Activated T-helper 17 cell treated with anti-CD3 and anti-CD28 coated beads, Interleukin-2, amount 50 U/mL, for 72 hours (primary cell): ENCODE measurements at regions not wholly inside any gene's neighbourhood (a gene's known extent, or its start where the extent isn't known, plus 50 kb on each side); places are given as distances from the start of the nearest gene placed in this dataset.
"Not testable (repeated sequence)": the region's sequence is repeated elsewhere in the genome, so short reads cannot be mapped to it uniquely, and the experiment has no call there.

Experiments
- ATAC-seq: fragments of 150-1000 bp; cut with Tn5 transposase; replicated peaks from 2 replicates; pipeline ENCODE4 v1.10.0; 2021; ENCODE audit warnings: mild to moderate bottlenecking, moderate library complexity
- H3K27ac Mint-ChIP-seq: one replicate; pipeline ENCODE4 v1.8.0; 2022; ENCODE audit warnings: mixed read lengths
- H3K27me3 Mint-ChIP-seq: one replicate; pipeline ENCODE4 v1.8.0; 2022; ENCODE audit warnings: mixed read lengths
- H3K36me3 Mint-ChIP-seq: one replicate; pipeline ENCODE4 v1.8.0; 2022; ENCODE audit warnings: low read depth, mild to moderate bottlenecking, mixed read lengths
- H3K4me1 Mint-ChIP-seq: one replicate; pipeline ENCODE4 v1.8.0; 2022; ENCODE audit warnings: mixed read lengths
- H3K4me3 Mint-ChIP-seq: one replicate; pipeline ENCODE4 v1.8.0; 2022; ENCODE audit warnings: mild to moderate bottlenecking, mixed read lengths
- H3K9me3 Mint-ChIP-seq: one replicate; pipeline ENCODE4 v1.8.0; 2022; ENCODE audit warnings: mixed read lengths

DNA sequence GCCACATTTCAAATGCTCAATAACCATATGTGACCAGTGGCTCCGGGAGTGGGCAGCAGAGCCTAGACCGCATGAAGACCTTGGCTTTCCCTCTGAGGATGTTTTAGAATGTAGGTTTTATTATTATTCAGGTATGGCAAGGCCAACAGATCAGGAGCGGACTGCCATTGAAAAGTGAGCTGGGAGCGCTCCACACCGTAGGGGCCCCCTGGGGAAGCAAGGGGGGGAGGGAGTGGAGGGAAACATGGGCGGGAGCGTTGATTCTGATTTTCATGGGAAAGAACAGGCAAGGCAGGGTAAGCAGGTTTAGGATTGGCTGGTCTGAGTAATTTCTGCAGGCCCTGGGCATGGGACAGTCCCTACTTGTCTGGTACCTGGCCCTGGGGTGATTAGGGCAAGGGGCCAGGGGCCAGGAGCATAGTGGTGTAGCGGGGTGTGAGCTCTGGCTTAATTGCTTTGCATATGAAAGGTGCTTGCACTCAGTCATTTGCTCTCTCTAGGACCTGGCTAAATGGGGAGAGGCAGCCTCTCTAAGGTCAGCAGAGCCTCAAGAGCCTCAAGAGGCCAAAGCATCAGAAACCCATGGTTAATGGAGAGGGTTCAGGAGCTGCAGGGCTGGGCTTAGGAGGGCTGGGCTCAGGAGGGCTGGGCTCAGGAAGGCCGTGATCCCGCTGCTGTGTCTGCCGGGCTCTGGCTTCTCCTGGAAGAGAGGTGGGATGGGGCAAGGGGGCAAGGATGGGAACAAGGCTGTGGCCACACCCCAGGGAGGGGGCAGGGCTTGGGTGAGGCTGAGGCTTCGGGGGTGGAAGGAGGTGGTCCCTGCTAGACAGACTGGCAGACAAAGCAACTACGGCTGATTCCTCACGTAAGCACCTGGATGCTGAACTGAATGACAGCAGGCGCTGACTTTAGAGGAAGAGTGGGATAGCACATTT lies 82.0 kb upstream of the WASF3 start:
- no peaks in the 10 kb centered on the region for H3K36me3 Mint-ChIP-seq
- H3K27ac Mint-ChIP-seq, result no peak overlapping the region
- peak overlapping the region; percentile 49 for H3K4me3 Mint-ChIP-seq
- no peaks in the 10 kb centered on the region for H3K9me3 Mint-ChIP-seq
- H3K27me3 Mint-ChIP-seq, result peaks cover 1% of the 10 kb centered on the region
- no peaks in the 10 kb centered on the region for H3K4me1 Mint-ChIP-seq
- ATAC-seq, result no peak

DNA sequence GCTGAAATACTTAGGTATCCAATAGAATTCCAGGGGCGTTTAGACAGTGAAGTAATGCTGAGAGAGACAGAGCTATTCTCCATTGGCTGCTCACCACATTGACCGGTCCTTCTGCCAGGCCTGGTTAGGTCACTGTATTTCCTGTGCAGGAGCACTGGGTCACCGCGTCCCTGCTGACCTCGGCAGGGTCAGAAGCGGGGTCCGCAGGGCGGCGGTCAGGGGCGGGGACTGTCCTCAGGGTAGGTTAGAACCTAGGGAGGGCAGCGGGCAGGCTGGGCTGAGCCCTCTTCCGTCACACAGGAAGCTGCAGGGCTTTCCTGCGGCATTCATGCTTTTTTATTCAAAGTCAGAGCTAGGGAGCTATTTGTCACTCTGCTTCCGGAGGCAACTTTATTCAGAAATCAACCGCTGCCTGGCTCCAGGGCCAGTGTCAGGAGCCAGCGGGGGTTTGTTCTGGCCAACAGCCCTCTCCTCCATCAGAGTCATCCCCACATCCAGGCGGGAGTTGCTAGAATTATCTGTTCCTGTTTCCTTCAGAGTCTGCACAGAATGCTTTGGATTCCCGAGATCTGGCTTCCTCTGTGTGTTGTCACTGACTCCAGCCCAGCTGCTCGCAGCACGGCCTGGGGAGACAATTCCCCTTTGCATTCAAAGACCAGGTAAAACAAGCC lies 81.2 kb upstream of the WASF3 start:
- ATAC-seq, result peak; percentile 52
- no peak overlapping the region for H3K27ac Mint-ChIP-seq
- H3K36me3 Mint-ChIP-seq, result no peaks in the 10 kb centered on the region
- no peaks in the 10 kb centered on the region for H3K4me1 Mint-ChIP-seq
- H3K4me3 Mint-ChIP-seq, result peak overlapping the region; percentile 49
- H3K27me3 Mint-ChIP-seq, result no peaks in the 10 kb centered on the region
- no peaks in the 10 kb centered on the region for H3K9me3 Mint-ChIP-seq

DNA sequence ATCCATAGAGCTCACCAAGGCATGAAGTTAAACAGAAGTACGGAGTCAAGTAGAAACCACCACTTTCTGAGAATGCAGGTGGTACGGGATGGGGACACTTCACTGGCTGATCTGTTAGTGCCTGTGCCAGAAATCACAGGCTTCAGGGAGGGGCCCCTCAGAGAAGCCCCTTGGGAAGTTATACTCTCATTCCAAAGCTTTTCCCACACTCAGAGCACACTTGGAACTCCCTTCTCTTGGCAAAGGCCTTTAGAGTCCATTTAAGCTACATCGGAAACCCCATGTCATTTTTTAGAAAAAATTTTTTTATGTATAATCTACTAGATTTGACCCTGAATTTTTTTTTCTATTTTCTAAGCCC lies 80.7 kb upstream of the WASF3 start:
- no peaks in the 10 kb centered on the region for H3K27me3 Mint-ChIP-seq
- H3K9me3 Mint-ChIP-seq, result no peaks in the 10 kb centered on the region
- peak overlapping the region; percentile 49 for H3K4me3 Mint-ChIP-seq
- no peak for ATAC-seq
- no peaks in the 10 kb centered on the region for H3K36me3 Mint-ChIP-seq
- H3K4me1 Mint-ChIP-seq, result no peaks in the 10 kb centered on the region
- H3K27ac Mint-ChIP-seq, result no peak overlapping the region

DNA sequence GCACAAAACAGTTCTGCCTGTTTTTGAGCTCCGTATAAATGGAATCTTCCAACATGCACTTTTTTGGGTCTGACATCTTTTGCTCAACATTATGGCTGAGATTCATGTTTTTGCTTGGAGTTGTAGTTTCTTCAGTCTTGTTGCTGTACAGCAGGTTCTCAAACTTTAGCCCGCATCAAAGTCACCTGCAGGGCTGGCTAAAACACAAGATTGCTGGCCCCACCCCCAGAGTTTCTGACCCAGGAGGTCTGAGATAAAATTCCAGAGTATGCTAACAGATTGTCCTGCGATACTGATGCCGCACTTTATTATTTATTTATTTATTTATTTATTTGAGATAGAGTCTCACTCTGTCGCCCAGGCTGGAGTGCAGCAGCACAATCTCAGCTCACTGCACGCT lies 79.8 kb upstream of the WASF3 start:
- no peak for ATAC-seq
- H3K9me3 Mint-ChIP-seq, result no peaks in the 10 kb centered on the region
- no peaks in the 10 kb centered on the region for H3K36me3 Mint-ChIP-seq
- no peak overlapping the region for H3K4me3 Mint-ChIP-seq
- H3K4me1 Mint-ChIP-seq, result no peaks in the 10 kb centered on the region
- H3K27me3 Mint-ChIP-seq, result no peaks in the 10 kb centered on the region
- no peak overlapping the region for H3K27ac Mint-ChIP-seq

DNA sequence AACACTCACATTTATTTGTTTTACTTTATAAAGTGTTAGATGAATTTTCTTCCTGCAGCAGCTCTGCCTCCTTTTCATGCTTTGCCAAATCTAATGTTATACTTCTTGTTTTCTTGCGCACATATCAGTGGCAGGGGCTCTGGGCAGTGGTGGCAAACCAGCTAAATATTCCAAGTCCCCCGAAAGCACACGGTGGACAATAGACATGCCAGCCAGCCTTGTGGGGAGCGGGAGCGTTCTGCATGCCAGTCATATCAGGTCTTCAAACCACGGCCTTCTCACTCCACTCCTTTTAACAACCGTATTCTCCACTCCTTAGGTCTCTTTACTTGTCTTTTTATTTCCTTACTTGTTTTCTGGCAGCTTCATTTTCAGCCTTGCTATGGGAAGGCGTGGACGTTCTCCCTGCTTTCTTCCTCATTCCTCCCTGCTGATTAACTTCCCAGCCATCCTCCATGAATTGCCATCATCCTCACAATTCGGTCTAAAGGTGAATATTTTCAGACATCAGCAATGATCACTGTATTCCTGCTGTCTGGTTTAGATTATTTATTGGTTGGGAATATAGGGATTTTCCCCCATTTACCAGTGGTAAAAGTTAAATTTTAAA lies 77.1 kb upstream of the WASF3 start:
- Mint-ChIP-seq H3K27ac (no peak overlapping the region), H3K4me3 (no peak overlapping the region), H3K27me3 (no peaks in the 10 kb centered on the region), H3K4me1 (no peaks in the 10 kb centered on the region), H3K9me3 (no peaks in the 10 kb centered on the region), H3K36me3 (no peaks in the 10 kb centered on the region)
- no peak for ATAC-seq

DNA sequence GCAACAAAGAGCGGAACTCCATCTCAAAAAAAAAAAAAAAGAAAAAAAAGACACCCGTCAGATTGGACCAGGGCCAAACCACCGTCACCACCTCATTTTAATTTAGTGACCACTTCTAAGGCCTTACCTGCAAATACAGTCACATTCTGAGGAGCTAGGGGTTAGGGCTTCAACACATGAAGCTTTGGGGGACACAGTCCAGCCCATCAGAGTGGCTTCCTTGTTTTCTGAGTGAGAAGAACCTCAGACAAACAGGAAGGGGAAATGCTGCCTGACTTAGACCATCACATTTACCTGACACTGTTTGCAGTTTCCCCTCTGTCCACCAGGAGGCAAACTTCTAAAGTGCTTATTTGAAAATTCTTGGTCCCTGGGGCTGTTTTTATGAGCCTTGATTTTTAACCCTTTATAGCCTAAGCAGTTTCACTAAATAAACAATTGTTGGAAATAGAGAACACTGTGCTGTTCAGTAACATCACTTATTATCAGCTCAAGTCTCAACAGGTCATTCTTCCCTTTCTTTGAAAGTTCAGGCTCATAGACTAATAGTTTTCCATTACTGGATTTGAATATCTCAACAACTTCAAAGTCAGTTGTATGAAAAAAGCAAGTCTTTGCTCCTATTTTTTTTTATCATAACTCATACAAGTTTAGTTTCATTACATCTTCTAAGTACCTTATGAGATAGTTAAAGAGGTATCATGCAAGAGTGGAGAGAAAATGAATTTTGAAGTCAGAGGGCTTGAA lies 74.9 kb upstream of the WASF3 start:
- peak; percentile 68 for ATAC-seq
- Mint-ChIP-seq H3K27ac (no peak overlapping the region), H3K9me3 (no peaks in the 10 kb centered on the region), H3K27me3 (no peaks in the 10 kb centered on the region), H3K36me3 (no peaks in the 10 kb centered on the region), H3K4me3 (no peak overlapping the region), H3K4me1 (no peaks in the 10 kb centered on the region)

DNA sequence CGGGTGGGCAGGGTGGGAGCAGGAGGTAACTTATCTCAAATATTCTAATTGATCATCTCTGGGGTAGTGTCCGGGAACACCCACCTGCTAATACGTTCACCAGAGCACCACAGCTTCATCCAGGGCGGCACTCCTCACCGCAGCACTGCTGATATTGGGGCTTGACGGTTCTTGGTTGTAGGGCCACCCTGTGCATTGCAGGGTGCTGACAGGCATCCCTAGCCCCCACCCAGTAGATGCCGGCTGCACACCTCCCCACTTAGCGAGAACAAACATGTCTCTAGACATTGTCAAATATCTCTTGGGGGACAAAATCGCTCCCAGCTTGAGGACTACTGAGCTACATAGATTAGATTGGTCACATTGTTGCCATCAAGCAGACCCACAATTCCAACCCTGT lies 73.9 kb upstream of the WASF3 start:
- H3K27me3 Mint-ChIP-seq, result no peaks in the 10 kb centered on the region
- no peaks in the 10 kb centered on the region for H3K4me1 Mint-ChIP-seq
- no peaks in the 10 kb centered on the region for H3K9me3 Mint-ChIP-seq
- no peaks in the 10 kb centered on the region for H3K36me3 Mint-ChIP-seq
- ATAC-seq, result no peak
- no peak overlapping the region for H3K4me3 Mint-ChIP-seq
- H3K27ac Mint-ChIP-seq, result no peak overlapping the region

DNA sequence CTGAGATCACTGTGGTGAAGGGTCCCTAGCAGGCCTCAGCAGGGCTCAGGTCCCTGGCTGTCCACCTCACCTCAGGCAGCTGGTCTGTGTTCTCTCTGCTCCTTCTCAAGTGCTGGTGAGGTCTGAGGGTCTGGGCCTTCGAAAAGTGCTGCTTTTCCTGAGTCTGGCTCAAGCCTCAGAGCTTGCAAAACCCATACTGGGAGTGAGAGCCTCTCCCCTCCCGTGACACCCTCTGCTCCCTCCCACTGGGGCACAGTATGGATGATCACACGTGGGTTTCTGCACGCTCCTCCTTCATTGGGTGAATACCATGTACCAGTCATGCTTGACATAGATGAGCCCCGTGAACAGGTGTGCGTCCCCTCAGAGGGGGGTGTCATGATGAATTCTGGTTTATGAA lies 73.3 kb upstream of the WASF3 start:
- H3K4me1 Mint-ChIP-seq, result no peaks in the 10 kb centered on the region
- ATAC-seq, result no peak
- no peaks in the 10 kb centered on the region for H3K36me3 Mint-ChIP-seq
- H3K27ac Mint-ChIP-seq, result no peak overlapping the region
- H3K9me3 Mint-ChIP-seq, result no peaks in the 10 kb centered on the region
- no peaks in the 10 kb centered on the region for H3K27me3 Mint-ChIP-seq
- no peak overlapping the region for H3K4me3 Mint-ChIP-seq

DNA sequence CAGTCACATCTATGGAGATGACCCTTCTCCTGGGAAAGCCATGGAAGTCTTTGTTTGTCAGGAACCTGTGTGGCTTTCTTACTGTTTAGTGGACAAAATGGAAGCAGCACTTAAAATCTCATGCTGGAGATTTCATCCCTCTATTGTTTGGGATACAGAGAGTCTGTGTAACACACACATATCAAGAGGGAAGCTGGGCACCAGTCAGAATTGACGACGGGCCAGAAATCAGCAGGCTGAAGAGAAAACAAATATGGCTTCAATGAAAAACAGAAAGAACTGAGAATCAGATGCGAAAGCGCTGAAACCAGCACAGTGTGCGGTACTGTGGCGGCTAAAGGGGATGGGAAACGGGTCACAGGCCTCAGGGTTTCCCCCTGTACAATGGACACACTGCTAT lies 72.2 kb upstream of the WASF3 start:
- Mint-ChIP-seq H3K36me3 (no peaks in the 10 kb centered on the region), H3K9me3 (no peaks in the 10 kb centered on the region), H3K27ac (no peak overlapping the region), H3K4me3 (no peak overlapping the region), H3K27me3 (peaks cover 3% of the 10 kb centered on the region), H3K4me1 (no peaks in the 10 kb centered on the region)
- ATAC-seq, result no peak

DNA sequence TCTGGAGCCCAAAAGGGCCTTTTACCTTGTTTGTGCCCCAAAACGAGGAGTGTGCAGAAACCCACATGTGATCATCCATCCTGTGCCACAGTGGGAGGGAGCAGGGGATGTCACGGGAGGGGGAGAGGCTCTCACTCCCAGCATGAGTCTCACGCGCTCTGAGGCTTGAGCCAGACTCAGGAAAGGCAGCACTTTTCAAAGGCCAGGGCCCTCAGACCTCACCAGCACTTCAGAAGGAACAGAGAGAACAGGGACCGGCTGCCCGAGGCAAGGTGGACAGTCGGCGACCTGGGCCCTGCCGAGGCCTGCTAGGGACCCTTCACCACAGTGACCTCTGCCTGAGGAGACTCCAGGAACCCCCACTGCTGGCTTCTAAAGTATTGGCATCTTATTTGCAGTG lies 71.7 kb upstream of the WASF3 start:
- no peaks in the 10 kb centered on the region for H3K36me3 Mint-ChIP-seq
- H3K27me3 Mint-ChIP-seq, result peaks cover 7% of the 10 kb centered on the region
- peaks cover 3% of the 10 kb centered on the region for H3K4me1 Mint-ChIP-seq
- no peaks in the 10 kb centered on the region for H3K9me3 Mint-ChIP-seq
- H3K4me3 Mint-ChIP-seq, result no peak overlapping the region
- no peak overlapping the region for H3K27ac Mint-ChIP-seq
- ATAC-seq, result no peak

DNA sequence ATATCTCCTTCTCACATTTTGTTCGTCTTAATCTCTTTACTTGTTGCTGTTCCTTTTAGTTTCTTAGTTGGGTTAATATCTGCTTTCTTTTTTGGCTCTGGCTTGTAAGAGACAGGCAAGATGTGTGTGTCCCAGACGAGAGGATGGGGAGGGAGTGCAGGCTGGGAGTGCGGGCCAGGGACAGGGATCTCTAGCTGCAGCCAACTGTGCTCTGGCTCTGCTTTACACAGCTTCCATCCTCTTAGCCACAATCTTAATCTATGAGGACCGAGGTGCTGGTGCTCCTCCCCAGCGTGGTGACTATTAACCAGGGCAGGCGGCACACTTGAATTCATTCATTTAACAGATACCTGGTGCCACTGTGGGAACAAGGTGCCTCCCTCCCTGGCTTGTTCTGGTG lies 70.9 kb upstream of the WASF3 start:
- Mint-ChIP-seq H3K36me3 (no peaks in the 10 kb centered on the region), H3K27me3 (peaks cover 9% of the 10 kb centered on the region), H3K4me3 (no peak overlapping the region), H3K4me1 (peaks cover 5% of the 10 kb centered on the region), H3K27ac (no peak overlapping the region), H3K9me3 (no peaks in the 10 kb centered on the region)
- ATAC-seq, result no peak

DNA sequence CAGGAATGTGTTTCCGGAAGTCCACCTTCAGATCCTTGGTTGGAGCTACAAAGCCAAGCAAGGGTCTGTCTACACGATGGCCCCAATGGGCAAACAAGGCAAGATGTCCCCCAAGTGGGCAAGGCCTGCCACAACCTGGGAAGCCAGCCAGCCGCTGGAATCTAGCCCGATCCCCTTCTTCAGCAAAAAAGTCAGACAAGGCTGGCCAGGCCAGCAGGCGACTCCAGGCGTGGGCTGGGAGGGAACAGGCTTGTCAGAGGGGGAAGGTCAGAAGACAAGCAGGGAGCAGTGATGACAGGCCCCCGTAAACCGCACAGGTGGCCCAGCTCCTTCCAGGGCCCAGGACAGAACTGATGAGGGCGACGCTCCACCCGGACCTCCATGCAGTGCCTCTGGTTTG lies 69.7 kb upstream of the WASF3 start:
- Mint-ChIP-seq H3K9me3 (no peaks in the 10 kb centered on the region), H3K27me3 (peaks cover 14% of the 10 kb centered on the region), H3K27ac (no peak overlapping the region), H3K4me3 (no peak overlapping the region), H3K4me1 (peaks cover 5% of the 10 kb centered on the region), H3K36me3 (no peaks in the 10 kb centered on the region)
- no peak for ATAC-seq

DNA sequence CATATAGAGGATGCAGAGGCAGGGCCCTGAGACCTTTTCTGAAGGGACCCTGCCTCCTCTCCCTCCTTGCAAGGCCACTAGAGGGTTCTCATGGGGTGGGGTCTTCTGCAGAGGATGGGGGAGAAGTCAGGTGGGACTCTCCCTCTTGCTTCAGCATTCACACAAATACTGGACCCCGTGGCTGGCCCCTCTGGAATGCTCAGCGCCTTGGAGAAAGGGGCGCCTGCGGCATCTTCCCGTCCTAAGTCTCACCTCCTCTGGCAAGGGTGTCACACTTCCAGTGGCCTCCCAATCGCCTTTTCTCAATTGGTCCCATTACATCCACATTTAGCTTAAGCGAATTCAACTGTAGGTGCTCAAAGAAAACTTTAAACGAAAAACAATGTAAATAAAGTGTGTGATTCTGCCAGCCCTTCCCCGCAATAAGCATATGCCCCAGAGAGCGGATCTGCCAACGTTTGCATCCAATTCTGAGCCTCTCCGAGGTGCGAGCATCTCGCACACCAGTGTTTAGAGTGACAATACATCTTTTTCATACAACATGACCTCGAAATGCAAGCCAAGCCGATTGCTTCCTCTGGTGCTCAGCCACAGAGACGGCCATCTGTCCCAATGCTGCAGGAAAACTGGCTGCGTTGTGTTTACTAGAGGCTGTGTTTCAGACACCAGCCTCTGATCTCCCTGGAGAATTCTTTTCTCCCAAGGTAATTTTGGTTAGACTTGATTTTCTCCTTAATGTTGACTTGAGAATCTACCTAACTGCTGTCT lies 69.1 kb upstream of the WASF3 start:
- Mint-ChIP-seq H3K4me1 (peaks cover 5% of the 10 kb centered on the region), H3K27me3 (peaks cover 14% of the 10 kb centered on the region), H3K4me3 (no peak overlapping the region), H3K36me3 (no peaks in the 10 kb centered on the region), H3K9me3 (no peaks in the 10 kb centered on the region), H3K27ac (no peak overlapping the region)
- ATAC-seq, result no peak

DNA sequence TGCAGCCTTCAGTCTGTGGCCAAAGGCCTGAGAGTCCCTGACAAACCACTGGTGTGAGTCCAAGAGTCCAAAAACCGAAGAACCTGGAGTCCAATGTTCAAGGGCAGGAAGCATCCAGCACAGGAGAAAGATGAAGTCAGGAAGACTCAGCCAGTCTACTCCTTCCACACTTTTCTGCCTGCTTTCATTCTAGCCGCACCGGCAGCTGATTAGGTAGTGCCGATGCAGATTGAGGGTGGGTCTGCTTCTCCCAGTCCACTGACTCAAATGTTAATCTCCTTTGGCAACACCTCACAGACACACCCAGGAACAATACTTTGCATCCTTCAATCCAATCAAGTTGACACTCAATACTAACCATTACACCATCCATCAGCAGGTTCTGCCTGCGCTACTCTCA lies 65.2 kb upstream of the WASF3 start:
- H3K4me1 Mint-ChIP-seq, H3K27ac Mint-ChIP-seq, H3K9me3 Mint-ChIP-seq, H3K36me3 Mint-ChIP-seq, H3K4me3 Mint-ChIP-seq, ATAC-seq: not testable (repeated sequence)
- peaks cover 17% of the 10 kb centered on the region for H3K27me3 Mint-ChIP-seq
